ENCODE measurements at regions not wholly inside any gene's neighbourhood (a gene's known extent, or its start where the extent isn't known, plus 50 kb on each side); places are given as distances from the start of the nearest gene placed in this dataset.

- TF ChIP-seq, protein P1, sequence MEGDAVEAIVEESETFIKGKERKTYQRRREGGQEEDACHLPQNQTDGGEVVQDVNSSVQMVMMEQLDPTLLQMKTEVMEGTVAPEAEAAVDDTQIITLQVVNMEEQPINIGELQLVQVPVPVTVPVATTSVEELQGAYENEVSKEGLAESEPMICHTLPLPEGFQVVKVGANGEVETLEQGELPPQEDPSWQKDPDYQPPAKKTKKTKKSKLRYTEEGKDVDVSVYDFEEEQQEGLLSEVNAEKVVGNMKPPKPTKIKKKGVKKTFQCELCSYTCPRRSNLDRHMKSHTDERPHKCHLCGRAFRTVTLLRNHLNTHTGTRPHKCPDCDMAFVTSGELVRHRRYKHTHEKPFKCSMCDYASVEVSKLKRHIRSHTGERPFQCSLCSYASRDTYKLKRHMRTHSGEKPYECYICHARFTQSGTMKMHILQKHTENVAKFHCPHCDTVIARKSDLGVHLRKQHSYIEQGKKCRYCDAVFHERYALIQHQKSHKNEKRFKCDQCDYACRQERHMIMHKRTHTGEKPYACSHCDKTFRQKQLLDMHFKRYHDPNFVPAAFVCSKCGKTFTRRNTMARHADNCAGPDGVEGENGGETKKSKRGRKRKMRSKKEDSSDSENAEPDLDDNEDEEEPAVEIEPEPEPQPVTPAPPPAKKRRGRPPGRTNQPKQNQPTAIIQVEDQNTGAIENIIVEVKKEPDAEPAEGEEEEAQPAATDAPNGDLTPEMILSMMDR (IDR thresholded peaks at IDR 0.05), result no peak
- H3K4me1 Mint-ChIP-seq (ENCODE audit: low read depth), result no peaks in the 10 kb centered on the region
Observed at GRCh38 chr11:97263183-97263858, 873.5 kb downstream of the JRKL start.

DNA sequence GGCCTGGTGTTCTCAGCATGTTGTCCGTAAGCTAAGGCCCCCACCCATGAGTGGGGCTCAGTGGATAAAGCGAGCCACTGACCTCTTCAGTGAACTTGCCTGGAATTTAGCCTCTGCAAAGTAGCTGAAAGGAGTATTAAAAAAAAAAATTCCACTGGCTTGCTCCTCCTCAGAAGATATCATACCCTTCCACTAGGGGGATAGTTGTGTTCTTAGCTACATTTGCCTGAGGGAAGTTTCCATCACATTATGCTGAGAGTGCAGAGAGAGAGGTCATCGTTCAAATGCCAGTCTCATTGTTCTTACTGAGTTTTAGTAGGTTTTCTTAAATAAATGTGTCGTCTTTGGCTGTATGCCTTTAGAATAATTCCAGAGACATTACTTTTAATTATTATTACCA, 879.7 kb downstream of the JRKL start:
- Mint-ChIP-seq H3K27me3 (ENCODE audit: insufficient read depth) (no peaks in the 10 kb centered on the region; the same call in 1 of the 2 replicates), H3K9me3 (peaks cover 36% of the 10 kb centered on the region), H3K4me1 (ENCODE audit: low read depth) (no peaks in the 10 kb centered on the region), H3K4me3 (no peak overlapping the region), H3K36me3 (ENCODE audit: low read depth) (no peaks in the 10 kb centered on the region), H3K27ac (no peak overlapping the region)
- TF ChIP-seq, protein P1 (IDR thresholded peaks at IDR 0.05), result peak; percentile 39; the same call in 1 of the 2 replicates
- no peak for DNase-seq

More at GRCh38 chr11:97263183-97263858, 873.5 kb downstream of the JRKL start:
- Mint-ChIP-seq H3K27me3 (ENCODE audit: insufficient read depth) (no peaks in the 10 kb centered on the region), H3K9me3 (peaks cover 22% of the 10 kb centered on the region), H3K36me3 (ENCODE audit: low read depth) (no peaks in the 10 kb centered on the region), H3K27ac (no peak overlapping the region), H3K4me3 (no peak overlapping the region)
- no peak for DNase-seq

DNA sequence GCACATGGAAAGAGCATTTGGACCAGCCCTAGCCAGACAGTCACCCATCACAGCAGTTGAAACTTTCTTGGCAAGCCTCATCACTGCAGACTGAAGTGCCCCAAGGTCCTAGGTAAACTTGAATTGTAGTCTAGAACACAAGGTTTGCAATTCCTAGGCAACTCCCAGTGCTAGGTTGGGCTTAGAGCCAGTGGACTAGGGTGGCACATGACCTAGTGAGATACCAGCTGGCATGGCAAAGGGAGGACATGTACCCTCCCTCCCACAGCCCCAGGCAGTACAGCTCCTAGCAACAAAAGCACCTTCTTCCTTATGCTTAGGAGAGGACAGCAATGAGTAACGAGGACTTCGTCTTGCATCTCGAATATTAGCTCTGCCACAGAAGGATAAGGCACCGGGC, 889.5 kb downstream of the JRKL start:
- DNase-seq, result no peak
- Mint-ChIP-seq H3K27ac (no peak overlapping the region), H3K27me3 (ENCODE audit: insufficient read depth) (no peaks in the 10 kb centered on the region), H3K36me3 (ENCODE audit: low read depth) (no peaks in the 10 kb centered on the region), H3K9me3 (peaks cover 53% of the 10 kb centered on the region), H3K4me1 (ENCODE audit: low read depth) (no peaks in the 10 kb centered on the region), H3K4me3 (no peak overlapping the region)
- TF ChIP-seq, protein P1 (IDR thresholded peaks at IDR 0.05), result no peak

- no peak for DNase-seq
- no peaks in the 10 kb centered on the region for H3K4me1 Mint-ChIP-seq (ENCODE audit: low read depth)
- no peak overlapping the region for H3K4me3 Mint-ChIP-seq
- no peaks in the 10 kb centered on the region for H3K27me3 Mint-ChIP-seq (ENCODE audit: insufficient read depth)
- H3K36me3 Mint-ChIP-seq (ENCODE audit: low read depth), result no peaks in the 10 kb centered on the region
- peaks cover 47% of the 10 kb centered on the region for H3K9me3 Mint-ChIP-seq
- no peak overlapping the region for H3K27ac Mint-ChIP-seq
- TF ChIP-seq, protein P1 (IDR thresholded peaks at IDR 0.05), result no peak
Observed at GRCh38 chr11:97280347-97280746, 890.5 kb downstream of the JRKL start.

- no peak for DNase-seq
- H3K4me3 Mint-ChIP-seq, result no peak overlapping the region
- peaks cover 24% of the 10 kb centered on the region for H3K9me3 Mint-ChIP-seq
- H3K27ac Mint-ChIP-seq, result no peak overlapping the region
- H3K27me3 Mint-ChIP-seq (ENCODE audit: insufficient read depth), result no peaks in the 10 kb centered on the region
- TF ChIP-seq, protein P1 (IDR thresholded peaks at IDR 0.05), result no peak
- no peaks in the 10 kb centered on the region for H3K36me3 Mint-ChIP-seq (ENCODE audit: low read depth)
- H3K4me1 Mint-ChIP-seq (ENCODE audit: low read depth), result no peaks in the 10 kb centered on the region
Observed at GRCh38 chr11:97289823-97290222, 900.0 kb downstream of the JRKL start.
